ENCODE measurements at regions not wholly inside any gene's neighbourhood (a gene's known extent, or its start where the extent isn't known, plus 50 kb on each side); places are given as distances from the start of the nearest gene placed in this dataset.

- H3K9ac ChIP-seq (ENCODE audit: insufficient read depth, low read length, poor library complexity, severe bottlenecking): peak overlapping the region; percentile 72
- H3K36me3 ChIP-seq (replicated peaks in 1 of 2; ENCODE audit: control insufficient read depth in 1 of 2, insufficient read depth in 2 of 2, low read length in 2 of 2): no peaks in the 10 kb centered on the region
- TF ChIP-seq CTCF (IDR thresholded peaks at IDR 0.05): no peak
- peak; percentile 90 to 95 (median 95) for DNase-seq
- H3K27me3 ChIP-seq (ENCODE audit: control insufficient read depth in 2 of 2, insufficient read depth in 2 of 2, low read length in 2 of 2): no peaks in the 10 kb centered on the region
- H2AFZ ChIP-seq (ENCODE audit: insufficient read depth, low read depth, low read length, poor library complexity, severe bottlenecking): peak overlapping the region; percentile 74
- H3K27ac ChIP-seq (ENCODE audit: low read depth in 1 of 2, low read length in 2 of 2): peak overlapping the region; percentile 85 to 96
- WGBS (ENCODE audit: insufficient coverage): 24% methylated on average over 5 of the region's 10 CpGs
- peaks cover 25% of the 10 kb centered on the region for H3K4me1 Mint-ChIP-seq
- peak overlapping the region; percentile 32 to 74 (median 72) for H3K4me3 ChIP-seq (replicated peaks in 1 of 3; ENCODE audit: low read depth in 2 of 3, low read length in 3 of 3)
- H3K4me3 Mint-ChIP-seq: peak overlapping the region; percentile 75 to 87
- H3K9me3 ChIP-seq (replicated peaks in 1 of 2; ENCODE audit: control insufficient read depth in 1 of 2, insufficient read depth in 1 of 2, low read length in 2 of 2): no peaks in the 10 kb centered on the region
- peaks cover 0 to 5% of the 10 kb centered on the region in 2 donors for H3K36me3 Mint-ChIP-seq
- H3K27ac Mint-ChIP-seq: peak overlapping the region; percentile 96 to 99 (median 96)
- peak overlapping the region; percentile 76 for H3K4me2 ChIP-seq (replicated peaks; ENCODE audit: extremely low read depth, low read length, poor library complexity, severe bottlenecking)
- H3K79me2 ChIP-seq (ENCODE audit: insufficient read depth, low read length): no peaks in the 10 kb centered on the region
- H4K20me1 ChIP-seq (ENCODE audit: insufficient read depth, low read length): no peaks in the 10 kb centered on the region
- peaks cover 0 to 2% (median 0%) of the 10 kb centered on the region in 7 donors for H3K9me3 Mint-ChIP-seq
- H3K27me3 Mint-ChIP-seq (ENCODE audit: low read depth in 3 of 3): peaks cover 0 to 4% (median 0%) of the 10 kb centered on the region in 3 donors
- intact Hi-C loops (cut with micrococcal nuclease): loop anchor here (2.0 to 10.0 kb wide), 4 partner anchors 56 to 86 kb away; partner anchors contain the start of gene KLF4 (in 1 of the 2)
- peaks cover 24 to 28% of the 10 kb centered on the region in 2 donors for H3K4me1 ChIP-seq (ENCODE audit: control insufficient read depth in 1 of 2, insufficient read depth in 2 of 2, low read length in 2 of 2)
These were observed 59.0 kb upstream of the KLF4 start for GRCh38 chr9:107548298-107549142.

DNA sequence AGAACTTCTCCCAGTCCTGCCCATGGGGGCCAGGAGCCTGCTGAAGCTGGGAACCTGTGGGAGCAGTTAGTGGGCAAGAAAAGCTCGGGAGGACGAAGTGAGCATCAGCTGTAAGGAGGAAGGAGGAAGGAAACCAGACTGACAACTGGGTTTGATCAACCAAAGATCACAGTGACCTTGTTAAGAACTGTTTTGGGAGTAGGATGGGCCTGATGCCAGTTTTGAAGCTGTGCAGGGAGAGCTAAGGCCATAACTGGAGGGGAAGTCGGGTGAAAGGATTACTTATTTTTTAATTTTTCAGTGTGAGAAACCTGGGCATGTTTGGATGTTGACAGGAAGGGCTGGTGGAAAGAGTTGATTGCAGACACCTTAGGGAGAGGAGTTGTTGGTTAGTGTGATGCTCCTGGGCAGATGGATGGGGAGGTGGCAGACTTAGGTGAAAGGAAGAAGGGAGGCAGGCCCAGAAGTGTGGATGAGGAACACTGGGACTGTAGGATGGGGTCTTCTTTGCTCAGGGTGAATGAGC, 58.3 kb upstream of the KLF4 start:
- Histone ChIP-seq H3K27ac (ENCODE audit: low read depth in 1 of 2, low read length in 2 of 2) (peak overlapping the region; percentile 85 to 96), H3K9me3 (replicated peaks in 1 of 2; ENCODE audit: control insufficient read depth in 1 of 2, insufficient read depth in 1 of 2, low read length in 2 of 2) (no peaks in the 10 kb centered on the region), H3K4me3 (replicated peaks in 1 of 3; ENCODE audit: low read depth in 2 of 3, low read length in 3 of 3) (peak overlapping the region in 1 of 3 experiments; percentile 74), H3K79me2 (ENCODE audit: insufficient read depth, low read length) (no peaks in the 10 kb centered on the region), H3K27me3 (ENCODE audit: control insufficient read depth in 2 of 2, insufficient read depth in 2 of 2, low read length in 2 of 2) (no peaks in the 10 kb centered on the region), H3K36me3 (replicated peaks in 1 of 2; ENCODE audit: control insufficient read depth in 1 of 2, insufficient read depth in 2 of 2, low read length in 2 of 2) (no peaks in the 10 kb centered on the region), H4K20me1 (ENCODE audit: insufficient read depth, low read length) (no peaks in the 10 kb centered on the region), H3K9ac (ENCODE audit: insufficient read depth, low read length, poor library complexity, severe bottlenecking) (peak overlapping the region; percentile 72), H3K4me1 (ENCODE audit: control insufficient read depth in 1 of 2, insufficient read depth in 2 of 2, low read length in 2 of 2) (peaks cover 24 to 28% of the 10 kb centered on the region in 2 donors), H2AFZ (ENCODE audit: insufficient read depth, low read depth, low read length, poor library complexity, severe bottlenecking) (peak overlapping the region; percentile 74), H3K4me2 (replicated peaks; ENCODE audit: extremely low read depth, low read length, poor library complexity, severe bottlenecking) (peak overlapping the region; percentile 76)
- DNase-seq: peak; percentile 12 to 22 (median 14)
- H3K27ac Mint-ChIP-seq: peak overlapping the region; percentile 96 to 99 (median 96)
- H3K4me1 Mint-ChIP-seq: peaks cover 26% of the 10 kb centered on the region
- H3K36me3 Mint-ChIP-seq: peaks cover 0 to 5% of the 10 kb centered on the region in 2 donors
- intact Hi-C loops (cut with micrococcal nuclease): loop anchor here (2.0 to 10.0 kb wide), 4 partner anchors 56 to 87 kb away; partner anchors contain the start of gene KLF4 (in 1 of the 2)
- peak overlapping the region; percentile 52 to 75 for H3K4me3 Mint-ChIP-seq
- peaks cover 0 to 2% (median 0%) of the 10 kb centered on the region in 7 donors for H3K9me3 Mint-ChIP-seq
- WGBS (ENCODE audit: insufficient coverage): 6% methylated on average over 3 of the region's 3 CpGs
- H3K27me3 Mint-ChIP-seq (ENCODE audit: low read depth in 3 of 3): peaks cover 0 to 4% (median 0%) of the 10 kb centered on the region in 3 donors
- TF ChIP-seq CTCF (IDR thresholded peaks at IDR 0.05): no peak

All from CD14-positive monocyte (primary cell).